Rectal smooth muscle tissue (tissue), 1 donor: ENCODE measurements at regions not wholly inside any gene's neighbourhood (a gene's known extent, or its start where the extent isn't known, plus 50 kb on each side); places are given as distances from the start of the nearest gene placed in this dataset.

Experiments
- H3K27ac ChIP-seq: one replicate; pipeline ENCODE4 v1.7.0; 2013; ENCODE audit warnings: low read depth, low read length, inconsistent platforms
- H3K27me3 ChIP-seq: one replicate; pipeline ENCODE4 v1.7.0; 2013; ENCODE audit warnings: low read length; ENCODE audit not compliant: control insufficient read depth, insufficient read depth
- H3K36me3 ChIP-seq: one replicate; pipeline ENCODE4 v1.7.0; 2013; ENCODE audit warnings: low read length; ENCODE audit not compliant: control insufficient read depth, insufficient read depth
- H3K4me1 ChIP-seq: one replicate; pipeline ENCODE4 v1.7.0; 2013; ENCODE audit warnings: low read length; ENCODE audit not compliant: control insufficient read depth, insufficient read depth
- H3K4me3 ChIP-seq: one replicate; pipeline ENCODE4 v1.7.0; 2013; ENCODE audit warnings: low read length
- H3K9ac ChIP-seq: one replicate; pipeline ENCODE4 v1.7.0; 2013; ENCODE audit warnings: low read length

DNA sequence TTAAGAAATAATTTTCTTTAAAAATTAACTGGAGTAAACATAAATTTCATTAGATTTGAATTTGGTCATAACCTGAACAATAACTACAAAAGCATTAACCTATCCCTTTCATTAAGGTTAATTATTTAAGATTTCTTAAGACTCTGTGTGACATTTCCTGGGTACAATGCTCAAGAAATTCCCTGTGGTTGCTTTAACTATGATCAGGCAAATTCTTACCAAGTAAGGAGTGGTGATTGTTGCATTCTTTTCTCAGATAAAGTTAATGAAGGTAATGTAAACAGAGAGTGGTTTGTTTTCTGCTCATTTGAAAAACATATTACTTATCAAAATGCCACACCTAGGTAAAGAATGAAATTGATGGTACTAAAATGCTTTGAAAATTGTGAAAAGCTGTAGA lies 114.8 kb upstream of the MIR17HG start:
- H3K4me3 ChIP-seq = no peak overlapping the region
- H3K9ac ChIP-seq = no peak overlapping the region
- no peaks in the 10 kb centered on the region for H3K4me1 ChIP-seq
- H3K27me3 ChIP-seq = no peaks in the 10 kb centered on the region
- no peak overlapping the region for H3K27ac ChIP-seq
- H3K36me3 ChIP-seq = no peaks in the 10 kb centered on the region

DNA sequence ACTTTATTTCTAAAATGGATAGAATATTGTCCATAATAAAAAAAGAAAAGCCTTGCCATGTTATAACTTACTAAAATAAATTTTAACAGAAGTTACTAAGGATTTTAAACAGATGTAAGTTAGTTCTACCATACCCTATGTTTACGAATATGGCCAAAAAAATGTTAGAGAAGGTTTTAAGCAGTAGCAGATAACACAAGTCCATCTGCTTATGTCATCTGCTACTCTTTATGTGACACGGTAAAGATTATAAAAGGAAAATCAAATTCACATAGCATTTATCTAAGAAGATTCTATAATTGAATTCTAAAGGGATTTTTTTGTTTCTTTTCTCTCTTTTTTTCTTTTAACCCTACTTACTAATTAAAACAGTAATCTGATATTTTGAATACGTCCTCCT lies 114.2 kb upstream of the MIR17HG start:
- Histone ChIP-seq H3K27ac (no peak overlapping the region), H3K27me3 (no peaks in the 10 kb centered on the region), H3K4me1 (no peaks in the 10 kb centered on the region), H3K36me3 (no peaks in the 10 kb centered on the region), H3K9ac (no peak overlapping the region), H3K4me3 (no peak overlapping the region)

DNA sequence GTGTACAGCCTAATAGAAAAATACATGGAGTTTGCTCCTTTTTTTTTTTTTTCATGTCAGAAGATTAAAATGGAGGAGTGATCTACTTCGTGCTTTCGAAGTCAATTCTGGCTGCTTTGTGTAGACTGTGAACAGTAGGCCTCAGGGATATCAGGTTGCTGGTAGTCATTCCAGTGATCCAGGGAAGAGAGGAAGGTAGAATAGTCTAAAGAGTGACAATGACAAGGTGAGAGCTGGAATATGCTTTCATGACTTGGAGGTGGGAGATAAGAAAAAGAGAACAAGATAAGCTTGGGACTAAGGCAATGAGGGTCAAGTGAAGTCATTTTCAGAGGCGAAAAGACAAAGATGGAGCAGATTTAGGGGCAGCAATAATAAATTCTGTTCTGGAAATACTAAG lies 111.3 kb upstream of the MIR17HG start:
- no peak overlapping the region for H3K9ac ChIP-seq
- no peaks in the 10 kb centered on the region for H3K36me3 ChIP-seq
- H3K4me3 ChIP-seq = no peak overlapping the region
- H3K4me1 ChIP-seq = no peaks in the 10 kb centered on the region
- H3K27me3 ChIP-seq = no peaks in the 10 kb centered on the region
- H3K27ac ChIP-seq = no peak overlapping the region

DNA sequence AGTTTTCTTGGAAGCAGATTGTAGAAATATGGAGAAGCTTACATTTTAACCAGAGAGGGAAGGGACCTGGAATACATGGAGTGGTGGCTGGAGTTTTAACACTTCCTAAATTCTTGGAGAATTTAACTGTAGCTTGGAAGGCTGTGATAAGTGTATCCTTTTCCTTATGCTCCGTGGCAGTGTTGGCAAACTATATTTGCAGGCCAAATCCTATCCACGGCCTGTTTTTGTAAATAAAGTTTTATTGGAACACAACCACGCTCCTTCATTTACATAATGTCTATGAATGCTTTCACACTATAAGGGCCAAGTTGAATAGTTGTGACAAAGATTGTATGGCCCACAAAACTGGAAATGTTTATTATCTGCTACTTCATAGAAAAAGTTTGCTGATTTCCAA lies 110.6 kb upstream of the MIR17HG start:
- Histone ChIP-seq H3K4me3 (no peak overlapping the region), H3K4me1 (no peaks in the 10 kb centered on the region), H3K36me3 (no peaks in the 10 kb centered on the region), H3K9ac (no peak overlapping the region), H3K27ac (no peak overlapping the region), H3K27me3 (no peaks in the 10 kb centered on the region)

- no peak overlapping the region for H3K9ac ChIP-seq
- no peak overlapping the region for H3K27ac ChIP-seq
- H3K36me3 ChIP-seq = no peaks in the 10 kb centered on the region
- H3K4me1 ChIP-seq = no peaks in the 10 kb centered on the region
- H3K27me3 ChIP-seq = no peaks in the 10 kb centered on the region
- no peak overlapping the region for H3K4me3 ChIP-seq
Measured at GRCh38 chr13:91238036-91238435, 109.5 kb upstream of the MIR17HG start.

- H3K4me3 ChIP-seq = no peak overlapping the region
- H3K4me1 ChIP-seq = no peaks in the 10 kb centered on the region
- H3K27me3 ChIP-seq = no peaks in the 10 kb centered on the region
- no peak overlapping the region for H3K9ac ChIP-seq
- no peaks in the 10 kb centered on the region for H3K36me3 ChIP-seq
- no peak overlapping the region for H3K27ac ChIP-seq
Measured at GRCh38 chr13:91240341-91240740, 107.1 kb upstream of the MIR17HG start.

DNA sequence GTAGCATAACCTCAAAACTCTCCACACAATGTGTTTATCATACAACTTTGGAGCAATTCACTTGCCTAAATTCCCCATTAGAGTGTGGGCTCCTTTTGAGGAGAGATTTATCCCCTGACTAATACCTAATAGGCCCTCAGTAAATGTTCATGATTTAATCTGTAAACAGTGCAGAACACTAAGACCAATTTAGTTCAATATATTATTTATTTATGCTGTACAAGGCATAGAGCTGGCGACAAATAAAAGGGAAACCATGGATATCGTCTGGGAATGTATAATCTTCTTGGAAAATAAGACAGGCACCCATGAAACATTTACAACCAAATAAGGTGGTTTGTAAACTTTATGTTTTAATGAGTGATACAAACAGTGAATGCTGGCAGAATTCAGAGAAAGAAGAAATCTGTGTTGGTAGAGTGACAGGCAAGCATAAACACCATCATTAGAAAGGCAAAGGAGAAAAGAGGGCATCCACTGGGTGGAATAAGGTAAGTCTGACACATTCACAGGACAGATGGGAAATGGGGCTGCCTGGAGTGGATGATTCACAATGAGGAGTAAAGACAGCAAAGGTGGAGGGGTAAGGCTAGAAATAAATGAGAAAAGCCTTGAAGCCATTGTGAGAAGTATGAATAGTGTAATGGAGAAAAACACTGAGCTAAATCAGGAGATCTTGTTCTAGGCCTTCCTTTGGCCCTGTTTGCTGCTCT lies 106.1 kb upstream of the MIR17HG start:
- H3K27ac ChIP-seq = no peak overlapping the region

DNA sequence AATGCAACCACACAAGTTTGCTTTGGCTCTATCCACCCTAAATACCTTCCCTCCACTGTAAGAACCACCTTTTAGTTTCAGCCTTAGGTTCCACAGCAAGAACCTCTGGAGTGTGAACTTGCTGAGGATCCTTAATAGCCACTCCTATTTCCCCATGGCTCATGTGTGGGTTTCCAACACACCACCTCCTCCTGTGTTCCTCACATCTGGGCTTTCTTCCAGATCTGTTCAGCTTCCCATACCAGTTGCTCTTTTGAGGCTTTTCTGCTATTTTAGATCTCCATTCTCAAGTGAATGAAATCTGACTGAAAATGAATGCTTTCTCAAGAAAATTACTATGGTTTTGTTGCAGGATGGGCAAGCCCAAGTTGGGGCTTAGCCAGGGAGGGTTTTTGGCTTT lies 104.8 kb upstream of the MIR17HG start:
- H3K4me3 ChIP-seq = no peak overlapping the region
- no peak overlapping the region for H3K9ac ChIP-seq
- H3K27ac ChIP-seq = no peak overlapping the region
- no peaks in the 10 kb centered on the region for H3K27me3 ChIP-seq
- H3K36me3 ChIP-seq = no peaks in the 10 kb centered on the region
- H3K4me1 ChIP-seq = no peaks in the 10 kb centered on the region

More for the DNA sequence above, 106.1 kb upstream of the MIR17HG start:
- Histone ChIP-seq H3K4me3 (no peak overlapping the region), H3K36me3 (no peaks in the 10 kb centered on the region), H3K27me3 (no peaks in the 10 kb centered on the region), H3K4me1 (no peaks in the 10 kb centered on the region), H3K9ac (no peak overlapping the region)

DNA sequence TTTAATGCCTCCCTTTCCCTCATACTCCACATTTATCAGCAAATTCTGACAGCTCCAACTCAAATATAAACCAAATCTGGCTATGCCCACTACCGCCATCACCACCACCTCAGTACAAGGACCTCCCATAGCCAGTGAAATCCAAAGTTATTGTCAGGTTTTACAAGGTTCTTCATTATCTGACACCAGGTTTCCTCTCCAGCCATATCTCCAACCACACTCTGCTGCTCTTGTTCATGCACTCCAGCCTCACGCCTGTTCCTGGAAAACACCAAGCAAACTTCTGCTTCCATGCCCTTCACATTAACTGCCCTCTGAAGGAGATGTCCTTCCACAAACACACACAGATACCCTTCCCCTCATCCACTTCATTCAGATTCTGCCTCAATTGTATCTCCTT lies 102.2 kb upstream of the MIR17HG start:
- Histone ChIP-seq H3K27me3 (no peaks in the 10 kb centered on the region), H3K36me3 (no peaks in the 10 kb centered on the region), H3K9ac (no peak overlapping the region), H3K27ac (no peak overlapping the region), H3K4me1 (no peaks in the 10 kb centered on the region), H3K4me3 (no peak overlapping the region)

DNA sequence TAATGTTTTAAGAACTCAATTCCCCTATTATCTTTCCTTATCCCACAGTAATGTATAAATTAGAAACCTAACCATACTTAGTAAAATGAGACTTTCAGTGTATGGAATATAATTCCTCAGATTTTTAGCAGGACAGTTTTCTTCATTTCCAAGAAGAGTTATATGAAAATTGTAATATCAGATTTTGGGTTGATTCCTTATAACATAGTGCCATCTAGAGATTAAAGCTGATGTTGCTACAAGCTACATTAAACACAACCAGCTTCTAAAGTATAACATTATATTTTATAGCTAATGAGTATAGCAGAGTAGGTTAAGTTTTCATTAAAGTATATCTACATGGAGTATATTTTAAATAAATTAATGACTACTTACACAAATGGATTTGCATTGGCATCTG lies 99.7 kb upstream of the MIR17HG start:
- Histone ChIP-seq H3K4me3 (no peak overlapping the region), H3K36me3 (no peaks in the 10 kb centered on the region), H3K27ac (no peak overlapping the region), H3K9ac (no peak overlapping the region), H3K4me1 (no peaks in the 10 kb centered on the region), H3K27me3 (no peaks in the 10 kb centered on the region)

- Histone ChIP-seq H3K4me3 (no peak overlapping the region), H3K4me1 (no peaks in the 10 kb centered on the region), H3K36me3 (no peaks in the 10 kb centered on the region), H3K27me3 (no peaks in the 10 kb centered on the region), H3K9ac (no peak overlapping the region), H3K27ac (no peak overlapping the region)
Measured at GRCh38 chr13:91248249-91248648, 99.2 kb upstream of the MIR17HG start.

DNA sequence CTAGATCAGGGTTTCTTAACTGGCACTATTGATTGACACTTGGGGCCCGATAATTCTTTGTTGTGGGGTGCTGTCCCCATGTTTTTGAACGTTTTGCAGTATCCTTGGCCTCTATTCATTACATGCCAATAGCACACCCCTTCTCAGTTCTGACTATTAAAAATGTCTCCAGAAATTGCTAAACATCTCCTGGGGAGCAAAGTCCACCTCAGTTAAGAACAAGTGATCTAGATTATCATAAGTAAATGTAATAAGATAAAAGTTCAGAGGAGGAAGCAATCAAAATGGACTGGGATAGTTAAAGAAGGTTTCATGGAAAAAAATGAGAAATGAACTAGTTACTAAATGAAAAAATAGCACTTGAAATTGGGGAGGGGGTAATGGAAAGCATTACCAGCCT lies 98.1 kb upstream of the MIR17HG start:
- Histone ChIP-seq H3K36me3 (no peaks in the 10 kb centered on the region), H3K9ac (no peak overlapping the region), H3K4me1 (no peaks in the 10 kb centered on the region), H3K27ac (no peak overlapping the region), H3K4me3 (no peak overlapping the region), H3K27me3 (no peaks in the 10 kb centered on the region)

- no peaks in the 10 kb centered on the region for H3K27me3 ChIP-seq
- no peak overlapping the region for H3K27ac ChIP-seq
- no peak overlapping the region for H3K4me3 ChIP-seq
- no peaks in the 10 kb centered on the region for H3K4me1 ChIP-seq
- no peaks in the 10 kb centered on the region for H3K36me3 ChIP-seq
- no peak overlapping the region for H3K9ac ChIP-seq
Measured at GRCh38 chr13:91249861-91250260, 97.6 kb upstream of the MIR17HG start.
